GM21717 (cell line): ENCODE measurements at regions not wholly inside any gene's neighbourhood (a gene's known extent, or its start where the extent isn't known, plus 50 kb on each side); places are given as distances from the start of the nearest gene placed in this dataset.
"Not testable (repeated sequence)": the region's sequence is repeated elsewhere in the genome, so short reads cannot be mapped to it uniquely, and the experiment has no call there.

Experiments used
- ATAC-seq: cut with Tn5 transposase; IDR thresholded peaks from one replicate; pipeline ENCODE4 v1.9.1; 2021; ENCODE audit warnings: mild to moderate bottlenecking, moderate library complexity; ENCODE audit not compliant: unreplicated experiment

DNA sequence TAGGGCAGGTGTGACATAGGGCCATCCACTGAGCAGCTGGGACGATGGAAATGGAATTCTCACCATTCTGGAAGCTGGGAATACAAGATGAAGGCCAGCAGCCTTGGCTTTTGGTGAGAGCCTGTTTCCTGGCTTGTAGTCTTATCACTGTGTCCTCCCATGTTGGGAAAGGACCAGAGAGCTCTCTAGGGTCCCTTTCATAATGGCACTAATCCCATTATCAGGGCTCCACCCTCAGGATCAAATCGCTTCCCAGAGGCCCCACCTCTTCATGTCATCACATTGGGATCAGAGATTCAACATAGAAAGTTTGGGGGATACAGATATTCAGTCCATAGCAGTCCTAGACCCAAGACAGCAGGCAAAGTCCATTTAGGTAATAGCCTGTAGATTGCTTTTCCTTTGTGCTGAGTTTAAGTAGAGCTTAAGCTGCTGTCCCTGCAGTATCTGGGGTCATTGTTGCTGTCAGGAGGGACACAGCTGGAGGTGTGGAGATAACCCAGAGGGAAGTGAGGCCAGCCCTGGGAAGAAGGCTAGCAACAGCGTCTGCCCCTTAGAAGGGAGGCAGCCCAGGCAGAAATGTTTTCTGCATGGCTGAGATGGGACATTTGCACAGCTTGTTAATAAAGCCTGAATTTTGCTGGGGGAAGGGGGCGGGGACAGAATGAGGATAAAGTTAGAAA is 136.5 kb upstream of the GPR12 start:
- no peak for ATAC-seq

DNA sequence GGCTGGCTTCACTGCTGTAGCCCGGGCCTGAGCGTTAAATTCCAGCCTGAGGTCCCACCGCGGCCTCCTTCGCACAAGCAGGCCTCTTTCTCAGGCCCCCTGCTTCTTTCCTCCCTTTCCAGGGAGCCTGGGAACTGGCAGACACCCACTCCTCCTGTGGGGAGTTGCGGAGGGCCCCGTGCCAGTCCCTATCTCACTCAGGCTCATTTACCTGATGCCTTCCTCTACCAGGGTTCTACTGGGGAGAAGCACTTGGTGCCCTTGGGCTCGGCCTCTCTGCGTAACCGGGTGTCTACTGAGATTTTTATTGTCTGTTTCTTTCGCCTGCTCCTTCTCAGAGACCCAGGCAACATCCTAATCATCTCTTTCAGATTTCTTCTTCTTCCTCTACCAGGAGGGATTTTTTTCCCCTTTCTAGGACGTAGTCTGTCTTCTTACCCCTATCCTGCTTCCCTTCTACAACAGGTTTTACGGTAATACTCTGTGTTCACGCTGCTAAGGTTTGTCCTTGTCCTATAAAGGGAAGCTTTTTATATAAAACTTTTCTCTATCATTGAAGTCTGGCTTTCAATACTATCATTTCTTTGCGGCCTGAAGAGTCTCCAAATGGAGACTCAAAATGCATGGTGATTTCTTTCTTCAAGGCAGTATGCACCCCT is 135.4 kb upstream of the GPR12 start:
- ATAC-seq: no peak

GRCh38 chr13:26895081-26895807 is 134.7 kb upstream of the GPR12 start:
- no peak for ATAC-seq

DNA sequence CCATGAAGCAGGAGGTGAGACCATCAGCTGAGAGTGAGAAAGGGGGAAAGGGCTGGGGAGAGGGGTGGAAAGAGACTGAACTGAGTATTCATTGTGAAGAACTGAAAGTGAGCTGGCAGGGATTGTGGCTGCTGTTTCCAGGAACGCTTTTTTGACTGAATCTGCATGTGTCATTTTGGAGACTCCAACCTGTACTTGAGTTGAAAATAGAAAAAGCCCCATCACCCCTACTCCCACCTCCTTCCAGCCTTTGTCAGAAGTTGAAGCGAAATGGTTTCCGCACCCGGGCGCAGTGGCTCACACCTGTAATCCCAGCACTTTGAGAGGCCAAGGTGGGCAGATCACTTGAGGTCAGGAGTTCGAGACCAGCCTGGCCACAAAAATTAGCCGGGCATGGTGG is 128.0 kb upstream of the GPR12 start:
- no peak for ATAC-seq

GRCh38 chr13:26887594-26887993 is 127.0 kb upstream of the GPR12 start:
- no peak for ATAC-seq

- ATAC-seq: no peak
Observed at GRCh38 chr13:26883613-26884257, 123.1 kb upstream of the GPR12 start.

DNA sequence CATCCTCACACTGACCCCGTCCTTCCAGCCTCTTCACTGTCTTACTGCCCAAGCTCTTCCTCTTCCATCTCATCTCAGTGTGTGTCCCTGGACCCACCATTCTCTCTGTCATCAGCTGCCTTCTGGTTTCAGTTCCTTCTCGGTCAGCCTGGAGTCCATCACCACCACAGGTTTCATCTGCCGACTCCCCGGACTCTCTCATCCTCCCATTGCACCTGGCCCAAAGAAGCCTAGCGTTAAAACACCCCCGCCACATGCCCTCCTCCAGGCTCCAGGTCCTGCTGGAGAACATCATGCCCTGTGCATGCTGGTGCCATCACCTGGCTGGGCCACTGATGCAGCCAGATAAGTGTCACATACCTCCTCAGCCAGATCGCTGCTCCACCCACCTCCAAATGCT is 122.1 kb upstream of the GPR12 start:
- ATAC-seq: no peak

- ATAC-seq: no peak
Observed at GRCh38 chr13:26881154-26881553, 120.6 kb upstream of the GPR12 start.

DNA sequence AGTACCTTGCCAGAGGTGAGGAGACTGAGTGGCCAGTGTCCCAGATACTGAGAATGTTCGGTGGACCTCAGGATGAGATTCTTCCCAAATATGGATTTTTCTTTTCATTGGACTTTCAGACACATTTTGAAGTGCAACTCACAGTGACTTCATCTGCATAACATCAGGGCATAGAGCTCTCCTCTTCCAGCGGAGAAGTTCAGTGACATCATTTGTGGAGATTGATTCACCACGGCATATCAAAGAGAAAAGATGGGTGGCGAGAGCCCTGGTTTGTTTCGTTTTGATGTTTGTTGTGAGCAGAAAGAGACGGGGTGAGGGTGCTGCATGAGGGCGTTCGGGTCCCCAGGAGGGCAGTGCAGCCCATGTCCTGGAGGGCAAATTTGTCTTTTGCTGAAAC is 120.1 kb upstream of the GPR12 start:
- ATAC-seq: no peak

DNA sequence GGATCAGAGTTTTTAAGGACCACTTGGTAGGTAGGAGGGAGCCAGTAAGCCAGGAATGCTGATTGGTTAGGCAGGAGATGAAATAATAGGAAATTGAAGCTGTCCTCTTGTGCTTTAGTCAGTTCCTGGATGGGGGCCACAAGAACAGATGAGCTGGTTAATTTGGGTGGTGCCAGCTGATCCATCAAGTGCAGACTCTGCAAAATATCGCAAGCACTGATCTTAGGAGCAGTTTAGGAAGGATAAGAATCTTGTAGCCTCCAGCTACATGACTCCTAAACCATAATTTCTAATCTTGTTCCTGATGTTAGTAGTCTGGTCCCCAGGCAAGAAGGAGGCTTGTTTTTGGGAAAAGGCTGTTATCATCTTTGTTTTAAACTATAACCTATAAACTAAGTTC is 117.9 kb upstream of the GPR12 start:
- no peak for ATAC-seq

DNA sequence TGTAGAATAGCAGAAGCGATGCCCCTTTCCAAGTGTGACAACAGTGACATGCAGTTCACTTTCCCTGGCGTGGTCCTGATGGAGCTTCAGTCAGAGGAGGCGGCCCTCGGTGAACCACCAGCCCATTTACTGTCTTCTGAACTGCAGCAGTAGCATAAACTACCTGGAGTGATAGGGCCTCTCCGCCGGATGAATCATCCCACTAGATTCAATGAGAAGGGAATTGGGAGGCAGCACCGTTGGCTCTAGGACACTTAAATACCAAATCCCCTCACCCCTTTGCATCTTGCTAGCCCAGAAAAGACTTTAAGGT is 112.8 kb upstream of the GPR12 start:
- ATAC-seq: no peak

- ATAC-seq: no peak
Observed at GRCh38 chr13:26872525-26873385, 112.2 kb upstream of the GPR12 start.

DNA sequence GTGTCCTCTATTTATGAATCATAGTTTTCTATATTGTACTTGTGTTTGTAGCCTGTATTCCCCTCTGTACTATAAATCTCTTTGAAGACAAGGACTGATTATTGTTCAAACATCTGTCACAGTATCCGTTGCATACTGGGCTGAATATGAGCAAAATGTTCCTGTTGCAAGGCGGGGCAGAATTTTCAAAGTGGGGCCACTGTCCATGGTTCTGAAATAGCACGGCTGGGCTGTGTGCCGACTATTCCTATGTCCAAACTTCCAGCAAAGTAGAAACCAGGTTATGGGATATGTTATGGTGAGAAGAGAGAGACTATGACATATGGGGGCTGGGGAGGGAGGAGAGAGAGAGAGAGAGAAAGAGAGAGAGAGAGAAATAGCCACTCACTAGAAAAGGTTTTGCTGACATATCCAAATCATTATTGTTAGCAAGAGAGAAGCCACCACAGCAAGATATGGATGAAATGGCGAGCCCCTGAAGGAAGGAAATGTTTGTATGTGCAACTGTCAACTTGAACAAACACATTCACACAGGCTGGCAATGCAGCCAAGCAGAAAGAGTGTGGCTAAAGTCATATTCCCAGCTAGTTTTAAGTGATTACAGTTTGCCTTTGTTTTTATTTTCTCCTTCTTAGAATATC is 107.0 kb upstream of the GPR12 start:
- ATAC-seq: no peak

DNA sequence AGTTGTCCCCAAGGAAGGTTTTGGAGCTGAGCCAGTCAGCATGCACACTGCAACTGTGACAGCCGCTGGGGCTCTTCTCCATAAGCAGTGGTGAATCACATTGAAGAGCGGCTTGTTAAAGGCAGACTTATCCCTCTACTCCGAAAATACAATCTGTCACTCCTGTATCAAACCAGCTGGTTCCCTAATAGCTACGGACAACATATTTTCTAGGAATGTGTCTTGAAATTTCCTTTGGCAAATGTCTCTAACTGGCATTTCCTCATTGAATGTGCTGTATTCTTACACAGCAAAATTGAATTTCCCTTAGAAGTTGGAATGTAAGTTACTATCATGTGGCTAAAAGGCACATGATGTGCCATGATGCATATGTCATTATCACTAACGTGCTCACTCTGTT is 104.0 kb upstream of the GPR12 start:
- ATAC-seq: no peak

DNA sequence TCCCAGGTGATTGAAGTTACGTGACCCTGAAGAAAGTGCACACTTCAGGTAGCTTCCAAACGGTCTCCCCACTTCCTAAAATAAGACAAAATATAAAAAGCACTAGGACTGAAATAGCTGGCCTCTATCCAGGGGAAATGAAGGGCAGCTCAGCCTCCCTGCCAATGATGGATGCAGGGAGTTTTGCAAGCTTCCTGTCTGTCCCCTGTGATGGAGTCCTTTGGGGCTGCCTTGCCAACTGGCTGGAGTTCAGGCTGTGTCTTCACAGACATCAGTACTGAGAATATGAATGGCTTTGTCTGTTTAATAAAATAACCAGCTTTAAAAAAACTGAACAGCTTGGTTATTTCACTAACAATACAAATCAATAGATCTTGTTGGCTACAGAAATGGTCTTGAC is 101.4 kb upstream of the GPR12 start:
- ATAC-seq: no peak

DNA sequence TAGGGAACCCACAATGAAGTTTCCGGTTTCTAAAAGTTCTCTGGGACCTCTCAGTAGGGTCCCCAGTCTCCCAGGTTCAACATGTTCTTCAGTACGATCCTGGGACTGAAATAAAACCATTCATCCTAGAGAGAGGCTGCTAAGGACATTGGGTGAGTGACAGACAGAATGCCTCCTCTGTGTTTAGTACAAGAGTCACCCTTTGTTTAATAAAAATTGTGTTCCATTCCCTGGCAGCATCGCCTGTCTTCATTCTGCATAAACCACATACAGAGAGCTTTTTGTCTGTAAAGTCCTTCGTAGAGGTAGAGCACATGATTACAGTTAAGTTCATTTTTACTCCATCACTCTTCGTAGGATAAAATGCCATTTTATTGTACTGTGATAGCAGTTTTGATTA is 95.3 kb upstream of the GPR12 start:
- ATAC-seq: no peak

DNA sequence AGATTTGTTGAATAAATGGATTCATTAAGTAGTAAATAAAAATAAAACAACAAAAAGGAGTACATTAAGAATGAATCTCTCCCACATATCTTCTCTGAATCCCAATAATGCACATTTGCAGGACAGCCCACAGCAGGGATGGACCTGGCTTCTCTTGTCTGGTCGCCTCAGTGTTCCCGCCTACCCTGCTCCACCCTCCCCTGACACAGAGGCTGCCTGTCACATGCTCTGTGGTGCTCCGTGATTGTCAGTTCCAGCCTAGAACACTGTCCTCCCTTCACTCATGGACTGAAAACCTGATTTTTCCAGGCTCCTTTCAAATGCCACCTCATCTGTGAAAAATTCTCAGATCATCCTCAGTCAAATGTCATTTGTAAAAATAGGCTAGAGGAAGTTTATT is 94.5 kb upstream of the GPR12 start:
- no peak for ATAC-seq

- ATAC-seq: no peak
Observed at GRCh38 chr13:26853323-26853722, 92.7 kb upstream of the GPR12 start.

DNA sequence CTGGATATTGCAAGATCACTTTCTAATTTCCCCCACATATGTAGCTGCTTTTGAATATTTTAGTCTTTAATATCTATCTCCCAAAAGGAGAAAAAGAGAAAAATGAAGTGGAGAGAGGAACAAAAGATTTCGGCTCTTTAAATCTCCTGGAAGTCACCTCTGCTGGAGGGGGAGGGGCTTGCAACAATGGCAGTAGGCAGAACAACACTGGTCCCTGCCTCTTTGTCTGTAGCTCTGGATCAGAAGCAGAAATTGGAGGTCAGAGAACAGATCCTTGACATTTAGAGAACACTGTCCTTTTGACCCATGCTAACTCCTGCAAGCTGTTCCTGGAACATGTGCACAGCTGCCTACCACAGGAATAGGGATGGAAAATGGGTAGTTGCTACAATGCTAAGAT is 86.7 kb upstream of the GPR12 start:
- no peak for ATAC-seq

- ATAC-seq: not testable (repeated sequence)
Observed at GRCh38 chr13:26845063-26845462, 84.5 kb upstream of the GPR12 start.

GRCh38 chr13:26839682-26840081 is 79.1 kb upstream of the GPR12 start:
- no peak for ATAC-seq
